ENCODE measurements at regions not wholly inside any gene's neighbourhood (a gene's known extent, or its start where the extent isn't known, plus 50 kb on each side); places are given as distances from the start of the nearest gene placed in this dataset.

DNA sequence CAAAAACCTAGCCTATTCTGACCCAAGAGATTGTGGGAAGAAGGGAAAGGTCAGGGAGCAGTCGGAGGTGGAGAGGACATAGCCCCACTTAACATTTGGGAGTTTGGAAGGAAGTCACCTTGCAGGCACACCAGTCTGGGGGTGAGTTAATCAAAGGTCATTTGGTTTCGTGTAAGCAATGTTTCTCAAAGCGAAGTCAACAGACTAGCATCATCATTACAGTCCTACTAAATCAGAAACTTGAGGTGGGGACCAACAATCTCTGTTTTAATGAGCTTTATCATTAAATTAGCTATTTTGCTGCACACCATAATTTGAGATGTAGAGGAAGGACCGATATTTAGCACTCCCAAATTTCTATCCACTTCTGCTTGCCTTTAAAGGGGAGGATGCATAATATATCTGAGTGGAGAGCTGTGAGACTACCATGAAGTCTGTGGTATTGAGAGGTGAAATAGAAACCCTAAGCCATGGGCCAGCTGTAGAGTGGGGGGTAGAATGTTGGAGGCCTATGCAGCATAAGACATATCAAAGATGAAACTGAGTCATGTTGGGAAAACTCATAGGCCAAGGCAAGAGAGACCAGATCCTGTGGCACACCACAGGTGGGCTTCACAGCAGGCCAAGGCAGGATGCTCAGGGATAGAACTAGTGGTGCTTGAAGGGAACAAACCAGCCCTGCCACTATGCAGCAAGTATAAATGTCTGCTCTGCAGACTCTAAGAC, 141.7 kb upstream of the ANKFN1 start:
- Histone ChIP-seq H3K4me3 (replicated peaks; ENCODE audit: insufficient read depth, low read length) (no peak overlapping the region), H3K27me3 (ENCODE audit: insufficient read depth, poor library complexity, severe bottlenecking) (no peaks in the 10 kb centered on the region), H3K27ac (replicated peaks) (no peak overlapping the region)
- TF ChIP-seq REST (IDR thresholded peaks at IDR 0.05; ENCODE audit: insufficient replicate concordance, low read depth), result no peak
- TF ChIP-seq SPI1 (IDR thresholded peaks at IDR 0.05; ENCODE audit: borderline replicate concordance, low read depth), result no peak
- no peak for TF ChIP-seq GABPA (IDR thresholded peaks at IDR 0.05; ENCODE audit: low read depth)
- TF ChIP-seq POLR2AphosphoS5 (IDR thresholded peaks at IDR 0.05; ENCODE audit: low read depth), result no peak
- TF ChIP-seq CTCF (IDR thresholded peaks at IDR 0.05; ENCODE audit: insufficient read depth, low read length), result no peak
- no peak for DNase-seq (ENCODE audit: low read depth in 1 of 2, low spot score in 1 of 2)

GRCh38 chr17:56018211-56018610, 135.1 kb upstream of the ANKFN1 start:
- no peak for DNase-seq (ENCODE audit: low read depth in 1 of 2, low spot score in 1 of 2)
- Histone ChIP-seq H3K4me3 (replicated peaks; ENCODE audit: insufficient read depth, low read length) (no peak overlapping the region), H3K27me3 (ENCODE audit: insufficient read depth, poor library complexity, severe bottlenecking) (no peaks in the 10 kb centered on the region), H3K27ac (replicated peaks) (no peak overlapping the region)
- TF ChIP-seq REST (IDR thresholded peaks at IDR 0.05; ENCODE audit: insufficient replicate concordance, low read depth) (no peak), SPI1 (IDR thresholded peaks at IDR 0.05; ENCODE audit: borderline replicate concordance, low read depth) (no peak), CTCF (IDR thresholded peaks at IDR 0.05; ENCODE audit: insufficient read depth, low read length) (no peak), POLR2AphosphoS5 (IDR thresholded peaks at IDR 0.05; ENCODE audit: low read depth) (no peak), GABPA (IDR thresholded peaks at IDR 0.05; ENCODE audit: low read depth) (no peak)

- no peak overlapping the region for H3K4me3 ChIP-seq (replicated peaks; ENCODE audit: insufficient read depth, low read length)
- no peak for TF ChIP-seq CTCF (IDR thresholded peaks at IDR 0.05; ENCODE audit: insufficient read depth, low read length)
- TF ChIP-seq REST (IDR thresholded peaks at IDR 0.05; ENCODE audit: insufficient replicate concordance, low read depth), result no peak
- TF ChIP-seq GABPA (IDR thresholded peaks at IDR 0.05; ENCODE audit: low read depth), result no peak
- TF ChIP-seq SPI1 (IDR thresholded peaks at IDR 0.05; ENCODE audit: borderline replicate concordance, low read depth), result no peak
- TF ChIP-seq POLR2AphosphoS5 (IDR thresholded peaks at IDR 0.05; ENCODE audit: low read depth), result no peak
- DNase-seq (ENCODE audit: low read depth in 1 of 2, low spot score in 1 of 2), result no peak
- no peak overlapping the region for H3K27ac ChIP-seq (replicated peaks)
- no peaks in the 10 kb centered on the region for H3K27me3 ChIP-seq (ENCODE audit: insufficient read depth, poor library complexity, severe bottlenecking)
Measured at GRCh38 chr17:56020369-56020768, 132.9 kb upstream of the ANKFN1 start.

All from HL-60 (cell line).